Smooth muscle cell (in vitro differentiated cells): ENCODE measurements at regions not wholly inside any gene's neighbourhood (a gene's known extent, or its start where the extent isn't known, plus 50 kb on each side); places are given as distances from the start of the nearest gene placed in this dataset.

Source experiments
- DNase-seq: peaks from one replicate; lab custom pipeline; 2025; ENCODE audit not compliant: unreplicated experiment; lab: John Stamatoyannopoulos, UW
- H2AFZ ChIP-seq: fragments of 200-600 bp; sonication (generic); 2 replicates; pipeline ENCODE4 v1.6.0; 2016; ENCODE audit warnings: antibody characterized with exemption, low read depth, mild to moderate bottlenecking
- H3F3A ChIP-seq: fragments of 200-600 bp; sonication (generic); 2 replicates; pipeline ENCODE4 v1.6.0; 2017; ENCODE audit warnings: antibody characterized with exemption, low read depth
- H3K27ac ChIP-seq: fragments of 200-600 bp; sonication (generic); 2 replicates; pipeline ENCODE4 v1.5.1; 2016; ENCODE audit warnings: low read depth, mild to moderate bottlenecking
- H3K27me3 ChIP-seq: fragments of 200-600 bp; sonication (generic); 2 replicates; pipeline ENCODE4 v1.6.1; 2016; ENCODE audit warnings: low read depth, mild to moderate bottlenecking
- H3K36me3 ChIP-seq: fragments of 200-600 bp; sonication (generic); 2 replicates; pipeline ENCODE4 v1.5.1; 2016; ENCODE audit warnings: low read depth
- H3K4me1 ChIP-seq: fragments of 200-600 bp; sonication (generic); 2 replicates; pipeline ENCODE4 v1.5.1; 2016; ENCODE audit warnings: low read depth
- H3K4me2 ChIP-seq: fragments of 200-600 bp; sonication (generic); 2 replicates; pipeline ENCODE4 v1.6.0; 2016; ENCODE audit warnings: mild to moderate bottlenecking
- H3K4me3 ChIP-seq: fragments of 200-600 bp; sonication (generic); 2 replicates; pipeline ENCODE4 v1.5.1; 2016; ENCODE audit warnings: mild to moderate bottlenecking
- H3K79me2 ChIP-seq: fragments of 200-600 bp; sonication (generic); 2 replicates; pipeline ENCODE4 v1.6.0; 2016; ENCODE audit warnings: low read depth, mild to moderate bottlenecking
- H3K9ac ChIP-seq: fragments of 200-600 bp; sonication (generic); 2 replicates; pipeline ENCODE4 v1.6.0; 2016; ENCODE audit warnings: low read depth
- H3K9me3 ChIP-seq: fragments of 200-600 bp; sonication (generic); replicated peaks from 2 replicates; pipeline ENCODE4 v1.5.1; 2016; ENCODE audit warnings: low read depth
- H4K20me1 ChIP-seq: fragments of 200-600 bp; sonication (generic); 2 replicates; pipeline ENCODE4 v1.6.0; 2016; ENCODE audit warnings: low read depth
- WGBS: methylation state at CpG from one replicate; pipeline ENCODE4 v1.1.7; 2016; ENCODE audit warnings: low lambda C conversion rate; 5-methylcytosine and 5-hydroxymethylcytosine counted together
- TF ChIP-seq, protein P1 (sequence below): fragments of 200-600 bp; sonication (generic); IDR thresholded peaks from 2 replicates; pipeline ENCODE4 v1.5.1; 2017; ENCODE audit warnings: borderline replicate concordance, mild to moderate bottlenecking, antibody characterized with exemption; ENCODE audit not compliant: insufficient read depth, poor library complexity, severe bottlenecking

DNA sequence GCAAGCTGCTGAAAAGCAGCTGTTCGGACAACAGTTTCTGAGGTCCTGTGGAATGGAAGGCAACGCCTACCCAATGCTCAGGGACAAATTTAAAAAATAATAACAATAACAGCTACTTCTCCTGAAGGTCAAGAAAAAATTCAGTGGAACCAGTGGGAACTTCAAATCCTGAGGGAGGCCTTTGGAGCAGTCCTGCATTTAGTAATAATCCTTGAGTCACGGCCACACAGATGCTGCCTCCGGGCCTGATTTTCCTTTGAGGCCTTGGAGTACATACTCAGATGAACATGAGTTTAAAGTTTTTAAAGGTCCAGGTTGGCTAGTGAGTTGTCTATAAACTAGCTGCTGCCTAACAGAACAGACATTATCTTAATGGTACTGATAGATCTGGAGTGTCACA, 268.0 kb downstream of the MSRB3 start:
- TF ChIP-seq, protein P1, sequence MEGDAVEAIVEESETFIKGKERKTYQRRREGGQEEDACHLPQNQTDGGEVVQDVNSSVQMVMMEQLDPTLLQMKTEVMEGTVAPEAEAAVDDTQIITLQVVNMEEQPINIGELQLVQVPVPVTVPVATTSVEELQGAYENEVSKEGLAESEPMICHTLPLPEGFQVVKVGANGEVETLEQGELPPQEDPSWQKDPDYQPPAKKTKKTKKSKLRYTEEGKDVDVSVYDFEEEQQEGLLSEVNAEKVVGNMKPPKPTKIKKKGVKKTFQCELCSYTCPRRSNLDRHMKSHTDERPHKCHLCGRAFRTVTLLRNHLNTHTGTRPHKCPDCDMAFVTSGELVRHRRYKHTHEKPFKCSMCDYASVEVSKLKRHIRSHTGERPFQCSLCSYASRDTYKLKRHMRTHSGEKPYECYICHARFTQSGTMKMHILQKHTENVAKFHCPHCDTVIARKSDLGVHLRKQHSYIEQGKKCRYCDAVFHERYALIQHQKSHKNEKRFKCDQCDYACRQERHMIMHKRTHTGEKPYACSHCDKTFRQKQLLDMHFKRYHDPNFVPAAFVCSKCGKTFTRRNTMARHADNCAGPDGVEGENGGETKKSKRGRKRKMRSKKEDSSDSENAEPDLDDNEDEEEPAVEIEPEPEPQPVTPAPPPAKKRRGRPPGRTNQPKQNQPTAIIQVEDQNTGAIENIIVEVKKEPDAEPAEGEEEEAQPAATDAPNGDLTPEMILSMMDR: no peak
- Histone ChIP-seq H3K4me1 (no peaks in the 10 kb centered on the region), H3K36me3 (no peaks in the 10 kb centered on the region), H3F3A (no peaks in the 10 kb centered on the region), H3K4me3 (no peak overlapping the region), H3K9me3 (peaks cover 3% of the 10 kb centered on the region), H2AFZ (peak overlapping the region; percentile 40), H3K9ac (no peak overlapping the region), H3K4me2 (no peak overlapping the region), H3K27me3 (no peaks in the 10 kb centered on the region), H3K27ac (no peak overlapping the region), H3K79me2 (no peaks in the 10 kb centered on the region), H4K20me1 (no peaks in the 10 kb centered on the region)
- WGBS: 54% methylated on average over 4 of the region's 4 CpGs
- no peak for DNase-seq

DNA sequence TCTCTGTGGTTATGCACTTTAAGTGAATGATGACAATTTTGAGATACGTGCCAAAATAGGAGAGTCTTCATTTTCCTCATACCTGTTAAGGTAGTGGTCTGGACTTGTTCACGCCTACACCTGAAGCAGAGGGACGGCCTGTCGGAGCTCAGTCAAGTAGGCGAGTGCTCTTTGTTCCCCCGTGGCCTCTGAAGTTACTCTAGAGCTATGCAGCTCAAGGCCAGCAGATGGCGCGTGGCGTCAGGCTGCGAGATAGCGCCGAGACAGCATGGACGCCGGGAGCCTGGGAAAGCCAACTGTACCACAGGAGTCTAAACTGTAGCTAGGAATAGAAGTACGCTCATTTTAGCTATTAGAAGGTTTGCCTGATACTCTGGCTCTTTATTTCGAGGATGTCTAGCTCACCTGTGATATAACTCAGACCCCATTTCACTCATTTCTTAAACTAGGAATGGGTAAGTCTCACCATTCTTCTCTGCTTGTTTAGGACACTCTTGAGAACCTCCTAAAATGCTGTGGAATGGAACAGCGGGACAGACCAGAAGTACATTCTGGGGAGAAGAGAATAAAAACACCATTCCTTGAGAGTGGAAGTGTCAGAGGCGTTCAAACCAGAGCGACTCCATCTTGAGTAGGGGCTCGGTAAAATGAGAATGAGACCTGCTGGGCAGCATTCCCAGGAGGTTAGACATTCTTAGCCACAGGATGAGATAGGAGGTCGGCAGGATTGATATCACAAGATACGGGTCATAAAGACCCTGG, 267.4 kb upstream of the HMGA2 start:
- no peak overlapping the region for H3K9ac ChIP-seq
- peak overlapping the region; percentile 56 for H3K27ac ChIP-seq
- WGBS: 23% methylated on average over 22 of the region's 22 CpGs
- DNase-seq: peak; percentile 59
- no peaks in the 10 kb centered on the region for H3K9me3 ChIP-seq
- no peaks in the 10 kb centered on the region for H3K36me3 ChIP-seq
- peak overlapping the region; percentile 24 for H3K4me2 ChIP-seq
- no peaks in the 10 kb centered on the region for H4K20me1 ChIP-seq
- H2AFZ ChIP-seq: peak overlapping the region; percentile 85
- H3K4me1 ChIP-seq: no peaks in the 10 kb centered on the region
- peaks cover 10% of the 10 kb centered on the region for H3F3A ChIP-seq
- H3K4me3 ChIP-seq: no peak overlapping the region
- TF ChIP-seq, protein P1: peak; percentile 89
- no peaks in the 10 kb centered on the region for H3K27me3 ChIP-seq
- no peaks in the 10 kb centered on the region for H3K79me2 ChIP-seq

DNA sequence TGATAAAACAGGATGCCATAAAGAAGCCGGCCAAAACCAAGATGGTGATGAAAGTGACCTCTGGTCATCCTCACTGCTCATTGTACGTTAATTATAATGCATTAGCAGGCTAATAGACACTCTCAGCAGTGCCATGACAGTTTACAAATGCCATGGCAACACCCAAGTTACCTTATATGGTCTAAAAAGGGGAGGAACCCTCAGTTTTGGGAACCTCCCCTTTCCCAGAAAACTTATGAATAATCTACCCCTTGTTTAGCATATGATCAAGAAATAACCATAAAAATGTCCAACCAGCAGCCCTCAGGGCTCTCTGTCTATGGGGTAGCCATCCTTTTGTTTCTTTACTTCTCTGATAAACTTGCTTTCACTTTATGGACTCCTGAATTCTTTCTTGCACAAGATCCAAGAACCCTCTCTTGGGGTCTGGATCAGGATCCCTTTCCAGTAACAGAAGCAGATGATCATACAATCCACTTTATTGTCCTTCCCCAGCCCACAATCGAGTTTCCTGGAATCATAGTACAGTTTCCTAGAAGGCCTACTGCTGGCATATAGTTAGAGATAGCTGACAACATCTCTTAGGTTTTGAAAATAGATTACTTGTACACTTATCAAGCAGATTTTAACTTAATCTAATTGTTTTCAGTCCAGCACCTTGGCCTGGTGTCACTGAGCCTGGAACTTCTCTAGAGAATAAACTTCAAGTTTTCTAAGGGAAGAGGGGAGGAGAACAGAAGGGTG, 266.7 kb upstream of the HMGA2 start:
- Histone ChIP-seq H3K36me3 (no peaks in the 10 kb centered on the region), H4K20me1 (no peaks in the 10 kb centered on the region), H2AFZ (peak overlapping the region; percentile 83), H3K9me3 (no peaks in the 10 kb centered on the region), H3K79me2 (no peaks in the 10 kb centered on the region), H3K27me3 (no peaks in the 10 kb centered on the region), H3K4me1 (no peaks in the 10 kb centered on the region), H3K4me2 (peak overlapping the region; percentile 25), H3K4me3 (no peak overlapping the region), H3K27ac (peak overlapping the region; percentile 56), H3K9ac (no peak overlapping the region), H3F3A (peaks cover 10% of the 10 kb centered on the region)
- TF ChIP-seq, protein P1: no peak
- no peak for DNase-seq
- 69% methylated on average over 3 of the region's 3 CpGs for WGBS
